Endothelial cell (in vitro differentiated cells): ENCODE measurements at regions not wholly inside any gene's neighbourhood (a gene's known extent, or its start where the extent isn't known, plus 50 kb on each side); places are given as distances from the start of the nearest gene placed in this dataset.

Source experiments
- DNase-seq: peaks from one replicate; pipeline ENCODE4 v3.0.0; 2021; ENCODE audit warnings: low spot score
- H3K27ac Mint-ChIP-seq: one replicate; pipeline ENCODE4 v1.8.0; 2021; ENCODE audit warnings: mixed read lengths, inconsistent platforms; ENCODE audit not compliant: unreplicated experiment
- H3K27me3 Mint-ChIP-seq: one replicate; pipeline ENCODE4 v1.8.0; 2021; ENCODE audit warnings: mild to moderate bottlenecking, moderate library complexity, mixed read lengths, inconsistent platforms; ENCODE audit not compliant: unreplicated experiment
- H3K36me3 Mint-ChIP-seq: one replicate; pipeline ENCODE4 v1.8.0; 2021; ENCODE audit warnings: mild to moderate bottlenecking, low read depth, mixed read lengths, inconsistent platforms; ENCODE audit not compliant: unreplicated experiment
- H3K4me1 Mint-ChIP-seq: one replicate; pipeline ENCODE4 v1.8.0; 2021; ENCODE audit warnings: mild to moderate bottlenecking, mixed read lengths, inconsistent platforms; ENCODE audit not compliant: unreplicated experiment
- H3K4me3 Mint-ChIP-seq: one replicate; pipeline ENCODE4 v1.8.0; 2021; ENCODE audit warnings: mild to moderate bottlenecking, mixed read lengths, inconsistent platforms; ENCODE audit not compliant: unreplicated experiment
- H3K9me3 Mint-ChIP-seq: one replicate; pipeline ENCODE4 v1.8.0; 2021; ENCODE audit warnings: mixed read lengths, inconsistent platforms; ENCODE audit not compliant: unreplicated experiment
- TF ChIP-seq, protein P1 (sequence below): fragments of 200-600 bp; sonication (generic); IDR thresholded peaks from one replicate; pipeline ENCODE4 v1.5.0; 2021; ENCODE audit warnings: antibody characterized with exemption; ENCODE audit not compliant: unreplicated experiment

DNA sequence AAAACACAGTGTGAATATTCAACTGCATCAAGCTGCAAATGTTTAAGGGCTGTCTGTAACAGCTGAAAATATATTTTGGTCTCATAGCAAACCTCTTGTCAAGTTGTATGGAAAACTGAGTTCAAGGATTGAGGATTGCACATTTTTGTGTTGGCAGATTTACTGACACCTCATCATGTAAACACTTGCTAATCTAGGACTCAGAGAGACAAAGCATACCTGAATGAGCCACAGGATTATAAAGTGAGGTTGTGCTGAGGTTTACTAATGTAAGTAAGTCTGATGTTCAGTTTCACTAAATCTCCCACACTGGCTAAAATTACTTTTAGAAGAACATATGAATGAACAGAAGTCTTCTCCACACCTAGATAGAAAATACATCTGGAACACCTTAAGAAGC is 1993.1 kb upstream of the CELF4 start:
- no peaks in the 10 kb centered on the region for H3K9me3 Mint-ChIP-seq
- no peak overlapping the region for H3K4me3 Mint-ChIP-seq
- TF ChIP-seq, protein P1, sequence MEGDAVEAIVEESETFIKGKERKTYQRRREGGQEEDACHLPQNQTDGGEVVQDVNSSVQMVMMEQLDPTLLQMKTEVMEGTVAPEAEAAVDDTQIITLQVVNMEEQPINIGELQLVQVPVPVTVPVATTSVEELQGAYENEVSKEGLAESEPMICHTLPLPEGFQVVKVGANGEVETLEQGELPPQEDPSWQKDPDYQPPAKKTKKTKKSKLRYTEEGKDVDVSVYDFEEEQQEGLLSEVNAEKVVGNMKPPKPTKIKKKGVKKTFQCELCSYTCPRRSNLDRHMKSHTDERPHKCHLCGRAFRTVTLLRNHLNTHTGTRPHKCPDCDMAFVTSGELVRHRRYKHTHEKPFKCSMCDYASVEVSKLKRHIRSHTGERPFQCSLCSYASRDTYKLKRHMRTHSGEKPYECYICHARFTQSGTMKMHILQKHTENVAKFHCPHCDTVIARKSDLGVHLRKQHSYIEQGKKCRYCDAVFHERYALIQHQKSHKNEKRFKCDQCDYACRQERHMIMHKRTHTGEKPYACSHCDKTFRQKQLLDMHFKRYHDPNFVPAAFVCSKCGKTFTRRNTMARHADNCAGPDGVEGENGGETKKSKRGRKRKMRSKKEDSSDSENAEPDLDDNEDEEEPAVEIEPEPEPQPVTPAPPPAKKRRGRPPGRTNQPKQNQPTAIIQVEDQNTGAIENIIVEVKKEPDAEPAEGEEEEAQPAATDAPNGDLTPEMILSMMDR: no peak
- DNase-seq: no peak
- H3K27ac Mint-ChIP-seq: no peak overlapping the region
- peaks cover 2% of the 10 kb centered on the region for H3K4me1 Mint-ChIP-seq
- no peaks in the 10 kb centered on the region for H3K36me3 Mint-ChIP-seq
- H3K27me3 Mint-ChIP-seq: no peaks in the 10 kb centered on the region

DNA sequence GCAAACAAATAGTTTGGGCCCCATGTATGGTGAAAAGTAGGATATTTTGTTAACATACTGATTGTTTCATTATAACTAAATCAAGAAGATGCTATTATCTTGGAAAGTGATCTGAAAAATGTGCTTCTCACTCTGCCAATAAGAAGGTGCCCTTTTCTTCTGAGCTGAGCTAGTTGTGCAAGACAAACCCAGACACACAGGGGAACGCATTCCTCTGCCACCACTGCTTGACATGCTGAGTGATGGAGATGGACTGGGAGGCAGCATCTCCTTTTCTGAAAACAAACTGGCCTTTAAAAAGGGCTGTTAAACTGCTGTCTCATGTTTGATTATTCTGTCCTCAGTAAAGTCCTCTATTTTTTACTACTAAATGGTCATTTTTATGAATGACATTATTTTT is 1989.9 kb upstream of the CELF4 start:
- Mint-ChIP-seq H3K4me1 (no peaks in the 10 kb centered on the region), H3K27me3 (no peaks in the 10 kb centered on the region), H3K9me3 (no peaks in the 10 kb centered on the region), H3K4me3 (no peak overlapping the region), H3K27ac (no peak overlapping the region), H3K36me3 (no peaks in the 10 kb centered on the region)
- TF ChIP-seq, protein P1: no peak
- no peak for DNase-seq

DNA sequence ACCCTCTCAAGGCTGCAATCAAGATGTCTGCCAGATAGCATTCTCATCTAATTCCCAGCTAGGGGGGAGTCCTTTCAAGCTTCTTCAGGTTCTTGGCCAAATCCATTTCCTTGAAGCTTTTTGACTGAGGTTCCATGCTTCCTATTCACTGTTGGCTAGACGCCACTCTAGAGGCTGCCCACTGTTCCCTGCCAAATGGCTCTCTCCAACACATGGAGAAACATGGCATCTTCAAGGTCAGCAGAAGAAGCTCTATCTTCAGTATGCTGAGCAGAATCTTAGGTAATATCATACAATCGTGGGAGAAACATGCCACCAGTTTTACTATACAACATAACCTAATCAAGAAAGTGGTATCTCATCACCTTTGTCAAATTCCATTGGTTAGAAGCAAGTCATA is 1985.1 kb upstream of the CELF4 start:
- no peak overlapping the region for H3K27ac Mint-ChIP-seq
- no peak for DNase-seq
- no peaks in the 10 kb centered on the region for H3K4me1 Mint-ChIP-seq
- H3K27me3 Mint-ChIP-seq: no peaks in the 10 kb centered on the region
- H3K4me3 Mint-ChIP-seq: no peak overlapping the region
- no peaks in the 10 kb centered on the region for H3K9me3 Mint-ChIP-seq
- TF ChIP-seq, protein P1: no peak
- H3K36me3 Mint-ChIP-seq: no peaks in the 10 kb centered on the region

DNA sequence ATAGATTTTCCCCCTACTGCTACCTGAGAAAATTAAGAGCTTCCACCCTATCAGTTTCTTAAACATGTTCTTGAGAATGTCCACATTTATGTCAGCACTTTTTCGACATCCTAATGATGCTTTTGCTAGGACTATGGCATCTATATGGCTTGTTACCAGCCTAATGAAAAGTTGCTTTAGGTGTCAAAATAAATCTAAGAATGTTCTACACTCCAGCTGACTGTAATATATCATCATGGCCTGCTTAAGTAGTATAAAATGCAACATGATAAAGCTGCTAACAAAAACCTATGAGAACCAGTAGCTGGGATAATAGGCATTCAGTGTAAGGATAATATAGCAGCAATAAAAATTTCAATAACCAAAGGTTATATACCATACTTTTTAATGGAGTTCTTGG is 1983.5 kb upstream of the CELF4 start:
- H3K4me1 Mint-ChIP-seq: no peaks in the 10 kb centered on the region
- no peaks in the 10 kb centered on the region for H3K9me3 Mint-ChIP-seq
- H3K36me3 Mint-ChIP-seq: no peaks in the 10 kb centered on the region
- TF ChIP-seq, protein P1: no peak
- H3K27ac Mint-ChIP-seq: no peak overlapping the region
- H3K27me3 Mint-ChIP-seq: no peaks in the 10 kb centered on the region
- no peak overlapping the region for H3K4me3 Mint-ChIP-seq
- DNase-seq: no peak

DNA sequence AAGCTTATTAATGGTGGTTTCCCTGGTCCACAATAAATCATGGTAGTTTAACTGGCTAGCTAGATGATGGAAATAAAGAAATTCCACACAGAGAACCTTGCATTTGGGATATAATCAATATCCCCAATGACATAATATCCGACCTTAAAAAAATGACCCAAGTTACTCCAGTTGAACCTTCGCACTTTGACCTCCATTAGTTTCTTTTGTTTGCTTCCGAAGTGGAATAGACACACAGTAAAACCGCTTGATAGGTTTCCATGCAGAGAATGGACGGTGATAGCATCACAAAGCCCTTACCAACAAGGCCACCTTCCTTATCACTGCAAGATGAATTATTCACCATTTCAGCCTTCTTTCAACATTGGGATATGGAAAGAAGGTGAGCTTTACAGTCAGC is 1966.1 kb upstream of the CELF4 start:
- H3K4me1 Mint-ChIP-seq: no peaks in the 10 kb centered on the region
- H3K4me3 Mint-ChIP-seq: no peak overlapping the region
- H3K9me3 Mint-ChIP-seq: no peaks in the 10 kb centered on the region
- no peak for DNase-seq
- H3K27ac Mint-ChIP-seq: no peak overlapping the region
- no peaks in the 10 kb centered on the region for H3K36me3 Mint-ChIP-seq
- H3K27me3 Mint-ChIP-seq: no peaks in the 10 kb centered on the region
- TF ChIP-seq, protein P1: no peak
